Common myeloid progenitor, CD34-positive (primary cell): ENCODE measurements at regions not wholly inside any gene's neighbourhood (a gene's known extent, or its start where the extent isn't known, plus 50 kb on each side); places are given as distances from the start of the nearest gene placed in this dataset.

ENCODE experiments used
- CTCF ChIA-PET: fragments of 350-600 bp; sonication (Branson Sonifier 250); formaldehyde crosslinking; loops from one replicate; lab custom pipeline; 2021; ENCODE audit warnings: antibody characterized with exemption; lab: Charles Lee
- POLR2A ChIA-PET: fragments of 350-600 bp; sonication (Branson Sonifier 250); formaldehyde crosslinking; loops from one replicate; lab custom pipeline; 2021; ENCODE audit warnings: antibody characterized with exemption; lab: Charles Lee
- DNase-seq, 3 donors: peaks; one replicate each; pipeline versions ENCODE4 v3.0.0 to v3.0.0-alpha.2; 2013
- H3K27ac ChIP-seq, 2 experiments: 1 replicate in 1 of 2; 2 replicates in 1 of 2; pipeline ENCODE4 v1.7.0; 2013; ENCODE audit warnings: inconsistent platforms in 2 of 2, low read length in 2 of 2, mild to moderate bottlenecking in 2 of 2, low read depth in 1 of 2, moderate library complexity in 1 of 2; ENCODE audit not compliant: severe bottlenecking in 2 of 2, insufficient read depth in 1 of 2, poor library complexity in 1 of 2
- H3K27me3 ChIP-seq, 5 experiments: replicated peaks in 2 of 5; 1 replicate in 3 of 5; 2 replicates in 2 of 5; pipeline versions ENCODE4 v1.6.1 to v1.7.0; 2013; ENCODE audit warnings: low read length in 4 of 5, mild to moderate bottlenecking in 2 of 5, moderate library complexity in 2 of 5, inconsistent platforms in 1 of 5; ENCODE audit not compliant: insufficient read depth in 5 of 5, control insufficient read depth in 4 of 5
- H3K36me3 ChIP-seq, 4 experiments: 1 replicate in 2 of 4; 2 replicates in 2 of 4; pipeline versions ENCODE4 v1.6.1 to v1.7.0; 2013; ENCODE audit warnings: low read length in 3 of 4, control low read depth in 1 of 4, mild to moderate bottlenecking in 1 of 4; ENCODE audit not compliant: control insufficient read depth in 4 of 4, insufficient read depth in 4 of 4
- H3K4me1 ChIP-seq, 4 experiments: 1 replicate in 3 of 4; 2 replicates in 1 of 4; pipeline versions ENCODE4 v1.6.1 to v1.7.1; 2013; ENCODE audit warnings: low read length in 3 of 4, mild to moderate bottlenecking in 3 of 4, control low read depth in 1 of 4, inconsistent platforms in 1 of 4, moderate library complexity in 1 of 4; ENCODE audit not compliant: control insufficient read depth in 4 of 4, insufficient read depth in 4 of 4; ENCODE audit errors: control extremely low read depth in 1 of 4
- H3K4me3 ChIP-seq, 7 experiments: 1 replicate in 4 of 7; 2 replicates in 3 of 7; pipeline versions ENCODE4 v1.5.1 to v1.7.0; 2013; ENCODE audit warnings: mild to moderate bottlenecking in 7 of 7, low read length in 6 of 7, moderate library complexity in 6 of 7, inconsistent platforms in 2 of 7, low read depth in 2 of 7, control low read depth in 1 of 7; ENCODE audit not compliant: insufficient read depth in 4 of 7, control insufficient read depth in 1 of 7; ENCODE audit errors: extremely low read depth in 1 of 7
- H3K9me3 ChIP-seq, 5 experiments: 1 replicate in 4 of 5; 2 replicates in 1 of 5; pipeline versions ENCODE4 v1.6.1 to v1.7.1; 2013; ENCODE audit warnings: low read length in 4 of 5, mild to moderate bottlenecking in 2 of 5, inconsistent platforms in 1 of 5, low read depth in 1 of 5, moderate library complexity in 1 of 5; ENCODE audit not compliant: control insufficient read depth in 4 of 5, insufficient read depth in 2 of 5; ENCODE audit errors: control extremely low read depth in 1 of 5
- WGBS: methylation state at CpG from one replicate; pipeline ENCODE4 v1.1.5; 2013; ENCODE audit not compliant: insufficient coverage; 5-methylcytosine and 5-hydroxymethylcytosine counted together

- Histone ChIP-seq H3K27ac (no peak overlapping the region), H3K36me3 (no peaks in the 10 kb centered on the region), H3K27me3 (no peaks in the 10 kb centered on the region), H3K4me3 (no peak overlapping the region), H3K4me1 (no peaks in the 10 kb centered on the region), H3K9me3 (no peaks in the 10 kb centered on the region)
- ChIA-PET POLR2A (no interaction called here), CTCF (no interaction called here)
- WGBS: 62% methylated on average over 4 of the region's 4 CpGs
- no peak for DNase-seq
Measured at GRCh38 chrX:99095965-99096635, 1314.0 kb downstream of the PCDH19 start.

DNA sequence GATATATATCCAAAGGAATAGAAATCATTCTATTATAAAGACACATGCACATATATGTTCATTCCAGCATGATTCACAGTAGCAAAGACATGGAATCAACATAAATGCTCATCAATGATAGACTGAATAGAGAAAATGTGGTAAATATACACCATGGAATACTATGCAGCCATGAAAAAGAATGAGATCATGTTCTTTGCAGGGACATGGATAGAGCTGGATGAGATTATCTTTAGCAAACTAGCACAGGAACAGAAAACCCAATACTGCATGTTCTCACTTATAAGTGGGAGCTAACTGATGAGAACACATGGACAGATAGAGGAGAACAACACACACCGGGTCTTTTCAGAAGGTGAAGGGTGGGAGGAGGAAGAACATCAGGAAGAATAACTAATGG is 1318.6 kb downstream of the PCDH19 start:
- no CpG with 5 or more reads among the region's 1 CpG for WGBS

GRCh38 chrX:99078301-99078700 is 1331.8 kb downstream of the PCDH19 start:
- Histone ChIP-seq H3K4me3 (no peak overlapping the region), H3K27me3 (no peaks in the 10 kb centered on the region), H3K4me1 (no peaks in the 10 kb centered on the region), H3K9me3 (no peaks in the 10 kb centered on the region), H3K27ac (no peak overlapping the region), H3K36me3 (no peaks in the 10 kb centered on the region)
- WGBS: 98% methylated on average over 4 of the region's 4 CpGs
- DNase-seq: no peak
- ChIA-PET CTCF (no interaction called here), POLR2A (no interaction called here)

More for the DNA sequence above, 1318.6 kb downstream of the PCDH19 start:
- Histone ChIP-seq H3K9me3 (no peaks in the 10 kb centered on the region), H3K27ac (no peak overlapping the region), H3K4me1 (no peaks in the 10 kb centered on the region), H3K27me3 (no peaks in the 10 kb centered on the region), H3K36me3 (no peaks in the 10 kb centered on the region), H3K4me3 (no peak overlapping the region)
- CTCF ChIA-PET: no interaction called here
- no peak for DNase-seq
- POLR2A ChIA-PET: no interaction called here

DNA sequence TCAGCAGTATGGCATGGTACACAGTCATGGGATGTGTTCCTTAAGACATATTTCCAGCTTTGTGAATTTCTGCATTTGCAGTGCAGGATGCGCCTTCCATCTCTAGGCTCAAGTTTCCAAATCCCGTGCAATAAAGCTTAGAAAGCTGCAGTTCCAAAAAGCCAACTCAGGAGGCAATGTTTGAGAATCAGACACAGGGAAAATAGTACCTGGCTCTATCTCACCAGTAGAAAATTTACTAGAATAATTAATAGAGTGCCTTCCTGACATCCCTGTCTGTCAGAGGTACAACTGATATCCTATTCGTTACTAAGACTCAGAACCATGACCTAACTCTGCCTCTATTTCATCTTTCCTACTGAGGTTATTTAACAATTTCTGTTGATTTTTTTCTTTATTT is 1333.0 kb downstream of the PCDH19 start:
- CTCF ChIA-PET: no interaction called here

DNA sequence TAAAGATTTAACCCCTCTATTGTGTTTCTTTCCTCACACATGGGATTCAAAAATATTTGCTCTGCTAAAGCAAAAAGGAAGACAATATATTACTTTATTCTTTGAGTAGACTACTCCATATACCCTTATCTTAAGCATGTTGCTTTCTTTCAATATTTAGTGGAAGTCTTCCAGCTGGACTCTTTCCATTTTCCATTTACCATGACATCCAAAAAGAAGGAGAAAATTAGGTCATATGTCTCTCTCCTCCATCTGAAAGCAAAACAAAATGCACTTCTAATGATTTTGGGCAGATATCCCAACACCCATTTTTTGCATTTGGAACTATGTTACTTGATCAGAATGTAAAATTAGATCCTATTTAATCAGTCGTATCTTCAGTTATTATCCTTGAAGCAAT is 1336.5 kb downstream of the PCDH19 start:
- H3K27me3 ChIP-seq: no peaks in the 10 kb centered on the region
- no peaks in the 10 kb centered on the region for H3K4me1 ChIP-seq
- CTCF ChIA-PET: no interaction called here
- no peak overlapping the region for H3K27ac ChIP-seq
- no peaks in the 10 kb centered on the region for H3K36me3 ChIP-seq
- no CpG with 5 or more reads among the region's 1 CpG for WGBS
- POLR2A ChIA-PET: no interaction called here
- no peak for DNase-seq
- no peak overlapping the region for H3K4me3 ChIP-seq
- H3K9me3 ChIP-seq: no peaks in the 10 kb centered on the region

More for the DNA sequence above, 1333.0 kb downstream of the PCDH19 start:
- Histone ChIP-seq H3K4me3 (no peak overlapping the region), H3K36me3 (no peaks in the 10 kb centered on the region), H3K27ac (no peak overlapping the region), H3K27me3 (no peaks in the 10 kb centered on the region), H3K9me3 (no peaks in the 10 kb centered on the region), H3K4me1 (no peaks in the 10 kb centered on the region)
- no peak for DNase-seq
- WGBS: no CpG with 5 or more reads among the region's 3 CpGs
- POLR2A ChIA-PET: no interaction called here

DNA sequence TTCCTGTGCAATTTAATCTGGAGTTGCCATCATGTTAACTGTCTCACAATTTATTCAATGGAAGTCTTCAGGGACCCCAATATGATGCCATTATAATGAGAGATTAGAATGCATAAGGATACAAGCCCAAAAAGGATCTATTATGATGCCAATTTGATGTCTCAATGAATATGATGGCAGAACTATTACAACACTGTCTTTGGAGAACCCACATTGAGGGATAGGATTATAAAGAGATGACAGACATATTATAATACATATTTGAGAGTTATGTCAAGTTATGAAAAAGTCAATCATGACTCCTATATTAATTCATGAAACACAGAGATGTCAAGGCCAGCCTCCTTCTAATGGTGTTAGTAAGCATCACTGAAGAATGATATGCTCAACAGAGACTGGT is 1358.4 kb downstream of the PCDH19 start:
- no peak for DNase-seq
- Histone ChIP-seq H3K4me1 (no peaks in the 10 kb centered on the region), H3K36me3 (no peaks in the 10 kb centered on the region), H3K4me3 (no peak overlapping the region), H3K27ac (no peak overlapping the region), H3K27me3 (no peaks in the 10 kb centered on the region), H3K9me3 (no peaks in the 10 kb centered on the region)
- CTCF ChIA-PET: no interaction called here
- POLR2A ChIA-PET: no interaction called here

DNA sequence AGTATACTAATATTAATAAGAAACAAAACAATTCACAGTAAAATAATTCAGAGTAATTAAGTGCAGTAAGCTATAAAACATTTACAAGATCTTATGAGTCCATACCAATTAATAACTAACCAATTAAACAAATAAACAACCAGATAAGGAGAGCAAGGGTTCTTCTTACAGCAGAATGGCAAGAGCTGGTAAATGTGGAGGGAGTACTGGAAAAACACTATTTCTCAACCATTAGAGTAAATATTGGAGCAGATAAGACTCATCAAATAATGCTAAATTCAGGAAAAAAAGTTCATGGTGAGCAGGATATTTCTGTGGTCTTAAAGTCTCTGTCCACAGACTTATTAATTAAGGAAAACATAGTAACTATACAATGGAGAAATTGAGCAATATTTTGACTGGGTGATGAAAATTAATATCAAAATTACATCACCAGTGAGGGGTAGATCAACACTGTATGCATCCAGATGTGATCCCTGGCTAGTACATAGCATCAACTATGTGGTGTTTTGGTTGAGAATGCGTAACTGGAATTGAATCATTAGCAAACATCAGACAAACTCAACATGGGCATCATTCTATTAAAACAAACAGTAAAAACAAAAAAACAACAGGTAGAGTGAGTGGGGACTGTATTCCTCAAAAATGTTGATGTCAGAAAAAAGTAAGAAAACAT is 1376.7 kb downstream of the PCDH19 start:
- Histone ChIP-seq H3K27ac (no peak overlapping the region), H3K9me3 (no peaks in the 10 kb centered on the region), H3K27me3 (no peaks in the 10 kb centered on the region), H3K4me3 (no peak overlapping the region), H3K36me3 (no peaks in the 10 kb centered on the region), H3K4me1 (no peaks in the 10 kb centered on the region)
- no peak for DNase-seq
- ChIA-PET CTCF (no interaction called here), POLR2A (no interaction called here)
- 100% methylated on average over 1 of the region's 1 CpG for WGBS
